HCT116 (cell line): ENCODE measurements at regions not wholly inside any gene's neighbourhood (a gene's known extent, or its start where the extent isn't known, plus 50 kb on each side); places are given as distances from the start of the nearest gene placed in this dataset.

Experiments used
- ATAC-seq: fragments of 200-7000 bp; cut with Tn5 transposase; 2 replicates; pipeline ENCODE4 v1.9.1; 2020; ENCODE audit warnings: mild to moderate bottlenecking, moderate library complexity
- BruUV-seq: library from RNA; stranded (reverse); fragments of 400-500 nt; replicated peaks from 2 replicates; lab custom pipeline; 2021; lab: Mats Ljungman, UMichigan
- CTCF ChIA-PET: fragments of 300-600 bp; sonication (Branson Sonifier 250); formaldehyde crosslinking; loops from one replicate; lab custom pipeline; 2021; ENCODE audit warnings: antibody characterized with exemption; lab: Charles Lee
- POLR2A ChIA-PET: fragments of 300-600, 350-600 bp; sonication (Branson Sonifier 250); formaldehyde crosslinking; loops from one replicate; lab custom pipeline; 2021; ENCODE audit warnings: antibody characterized with exemption; lab: Charles Lee
- RAD21 ChIA-PET, 2 experiments: fragments of 300-600 bp; sonication (Branson Sonifier 250); formaldehyde crosslinking; loops; one replicate each; lab custom pipeline; 2023; ENCODE audit warnings: low total read pairs in 2 of 2; ENCODE audit not compliant: uncharacterized antibody in 2 of 2, unreplicated experiment in 2 of 2, low non-redundant PET in 1 of 2; lab: Charles Lee
- DNase-seq: peaks from one replicate; pipeline ENCODE4 v3.0.0-alpha.2; 2010; ENCODE audit warnings: low read depth, low spot score
- H2AFZ ChIP-seq: fragments of 200-600 bp; shearing (Covaris generic), sonication (generic); 2 replicates; pipeline ENCODE4 v1.6.1; 2017; ENCODE audit warnings: low read depth, mixed run types, mixed read lengths, antibody characterized with exemption, low read length; ENCODE audit not compliant: poor library complexity, severe bottlenecking
- H3K27ac ChIP-seq: 2 replicates; pipeline ENCODE4 v1.5.1; 2012; ENCODE audit warnings: low read depth, low read length
- H3K27me3 ChIP-seq: fragments of 200-600 bp; sonication (generic); 2 replicates; pipeline ENCODE4 v1.6.1; 2016; ENCODE audit warnings: mixed run types, low read length, mixed read lengths; ENCODE audit not compliant: insufficient read depth
- H3K36me3 ChIP-seq, 2 experiments: fragments of 200-500 bp in 1 of 2; fragments of 200-600 bp in 1 of 2; sonication (Bioruptor generic) in 1 of 2; sonication (generic) in 1 of 2; 2 replicates each; pipeline versions ENCODE4 v1.5.1 to v1.6.1; 2014 to 2016; ENCODE audit warnings: low read length in 2 of 2, inconsistent platforms in 1 of 2, mixed read lengths in 1 of 2, mixed run types in 1 of 2; ENCODE audit not compliant: insufficient read depth in 2 of 2, control insufficient read depth in 1 of 2
- H3K4me1 ChIP-seq, 2 experiments: fragments of 200-600 bp in 1 of 2; sonication (generic) in 1 of 2; 2 replicates each; pipeline versions ENCODE4 v1.5.1 to v1.6.1; 2012 to 2017; ENCODE audit warnings: low read length in 2 of 2, inconsistent platforms in 1 of 2, mild to moderate bottlenecking in 1 of 2, mixed read lengths in 1 of 2, mixed run types in 1 of 2, moderate library complexity in 1 of 2; ENCODE audit not compliant: insufficient read depth in 2 of 2, control insufficient read depth in 1 of 2
- H3K4me2 ChIP-seq: fragments of 200-600 bp; sonication (generic); 2 replicates; pipeline ENCODE4 v1.6.1; 2017; ENCODE audit warnings: mixed run types, low read length, mixed read lengths
- H3K4me3 ChIP-seq, 2 experiments: fragments of 200-600 bp in 1 of 2; sonication (generic) in 1 of 2; replicated peaks in 1 of 2; 2 replicates each; pipeline ENCODE4 v1.5.1; 2011 to 2016; ENCODE audit warnings: low read length in 2 of 2, control low read depth in 1 of 2, low read depth in 1 of 2, mild to moderate bottlenecking in 1 of 2, mixed read lengths in 1 of 2, mixed run types in 1 of 2
- H3K79me2 ChIP-seq: fragments of 200-600 bp; sonication (generic); 2 replicates; pipeline ENCODE4 v1.6.1; 2017; ENCODE audit warnings: mild to moderate bottlenecking, mixed run types, low read length, moderate library complexity, mixed read lengths; ENCODE audit not compliant: insufficient read depth
- H3K9ac ChIP-seq: fragments of 200-600 bp; sonication (generic); 2 replicates; pipeline ENCODE4 v1.6.1; 2016; ENCODE audit warnings: low read length, mixed read lengths
- H3K9me2 ChIP-seq: fragments of 200-600 bp; sonication (generic), shearing (Covaris generic); 2 replicates; pipeline ENCODE4 v1.6.1; 2017; ENCODE audit warnings: mixed run types, mild to moderate bottlenecking, moderate library complexity; ENCODE audit not compliant: insufficient read depth
- H3K9me3 ChIP-seq, 2 experiments: fragments of 200-500 bp in 1 of 2; fragments of 200-600 bp in 1 of 2; sonication (Bioruptor generic) in 1 of 2; sonication (generic) in 1 of 2; 2 replicates each; pipeline ENCODE4 v1.6.1; 2014 to 2017; ENCODE audit warnings: low read length in 2 of 2, mixed read lengths in 2 of 2, inconsistent platforms in 1 of 2, low read depth in 1 of 2, mild to moderate bottlenecking in 1 of 2, mixed run types in 1 of 2, moderate library complexity in 1 of 2; ENCODE audit not compliant: control insufficient read depth in 1 of 2, insufficient read depth in 1 of 2
- H4K20me1 ChIP-seq: fragments of 200-600 bp; sonication (generic), shearing (Covaris generic); 2 replicates; pipeline ENCODE4 v1.6.1; 2017; ENCODE audit warnings: mixed run types, mild to moderate bottlenecking, moderate library complexity; ENCODE audit not compliant: insufficient read depth
- CBX3 ChIP-seq: IDR thresholded peaks from 2 replicates; pipeline ENCODE4 v1.6.1; 2012; ENCODE audit warnings: low read depth
- CEBPB ChIP-seq: IDR thresholded peaks from 2 replicates; pipeline ENCODE4 v1.6.1; 2012; ENCODE audit warnings: low read depth
- ELF1 ChIP-seq: IDR thresholded peaks from 2 replicates; pipeline ENCODE4 v1.6.1; 2012; ENCODE audit warnings: low read depth, borderline replicate concordance
- EZH2 ChIP-seq: fragments of 200-600 bp; sonication (generic); IDR thresholded peaks from 2 replicates; pipeline ENCODE4 v1.6.1; 2017; ENCODE audit warnings: antibody characterized with exemption, mixed run types
- POLR2A ChIP-seq: IDR thresholded peaks from 2 replicates; pipeline ENCODE4 v1.7.0; 2011; ENCODE audit warnings: borderline replicate concordance; ENCODE audit not compliant: insufficient read depth, insufficient read length; ENCODE audit errors: extremely low read depth
- RAD21 ChIP-seq: IDR thresholded peaks from 2 replicates; pipeline ENCODE4 v1.6.1; 2012; ENCODE audit warnings: low read depth, mild to moderate bottlenecking
- SIN3A ChIP-seq: IDR thresholded peaks from 2 replicates; pipeline ENCODE4 v1.6.1; 2012; ENCODE audit warnings: low read depth
- TCF7L2 ChIP-seq: IDR thresholded peaks from 2 replicates; pipeline ENCODE4 v1.7.0; 2011; ENCODE audit warnings: borderline replicate concordance, inconsistent platforms; ENCODE audit not compliant: insufficient read depth, insufficient read length; ENCODE audit errors: extremely low read depth
- YY1 ChIP-seq: IDR thresholded peaks from 2 replicates; pipeline ENCODE4 v1.6.1; 2011; ENCODE audit warnings: low read length, low read depth, moderate library complexity, mild to moderate bottlenecking; ENCODE audit not compliant: insufficient replicate concordance; ENCODE audit errors: extremely low read depth
- ZNF274 ChIP-seq: fragments of 200-500 bp; sonication (Bioruptor generic); IDR thresholded peaks from 2 replicates; pipeline ENCODE4 v1.6.1; 2014; ENCODE audit warnings: mild to moderate bottlenecking, low read depth, low read length, inconsistent platforms
- intact Hi-C: fragments of 100-400 bp; cut with micrococcal nuclease; formaldehyde crosslinking; loops from 2 replicates; pipeline ENCODE4 v1.10.0; 2022
- TF ChIP-seq, protein P1 (sequence below): IDR thresholded peaks from 2 replicates; pipeline ENCODE4 v1.6.1; 2012
- TF ChIP-seq, protein P2 (sequence below): IDR thresholded peaks from 2 replicates; pipeline ENCODE4 v1.6.1; 2012
- TF ChIP-seq, protein P3 (sequence below), 3 experiments: fragments of 200-600 bp in 1 of 3; sonication (generic) in 1 of 3; IDR thresholded peaks in 2 of 3; conservative IDR thresholded peaks in 1 of 3; 2 replicates each; pipeline ENCODE4 v1.5.1; 2012 to 2017; ENCODE audit warnings: low read depth in 2 of 3, low read length in 2 of 3, antibody characterized with exemption in 1 of 3, borderline replicate concordance in 1 of 3, control low read depth in 1 of 3, mild to moderate bottlenecking in 1 of 3, mixed read lengths in 1 of 3, mixed run types in 1 of 3, moderate library complexity in 1 of 3; ENCODE audit not compliant: insufficient read depth in 1 of 3
- TF ChIP-seq, protein P4 (sequence below): IDR thresholded peaks from 2 replicates; pipeline ENCODE4 v1.6.1; 2011; ENCODE audit warnings: mild to moderate bottlenecking, low read length, moderate library complexity; ENCODE audit not compliant: insufficient replicate concordance; ENCODE audit errors: extremely low read depth

DNA sequence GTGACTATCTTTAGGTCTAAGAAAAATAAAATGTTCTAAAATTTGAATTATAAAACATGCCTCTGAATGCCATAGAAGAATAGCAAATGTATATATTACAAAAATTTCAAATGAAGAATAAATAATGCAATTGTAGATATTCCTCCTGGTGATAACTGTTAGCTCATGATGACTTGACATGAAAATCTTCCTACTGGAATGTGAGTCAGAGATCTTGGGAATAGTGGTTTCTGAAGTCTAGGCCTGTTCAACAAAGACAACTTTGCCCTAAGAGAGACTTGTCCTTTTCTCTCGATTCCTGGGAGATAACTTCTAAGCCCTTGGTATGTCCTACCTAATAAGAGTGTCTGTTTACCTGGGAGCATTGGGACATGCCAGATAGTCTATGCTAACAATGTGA, 746.3 kb upstream of the RIOK2 start:
- Histone ChIP-seq H3K9me3 (no peaks in the 10 kb centered on the region), H3K36me3 (no peaks in the 10 kb centered on the region), H3K4me1 (no peaks in the 10 kb centered on the region), H3K79me2 (no peaks in the 10 kb centered on the region), H2AFZ (no peak overlapping the region), H3K4me2 (no peak overlapping the region), H3K9me2 (no peaks in the 10 kb centered on the region), H3K27me3 (no peaks in the 10 kb centered on the region), H3K9ac (no peak overlapping the region), H4K20me1 (no peaks in the 10 kb centered on the region)
- ATAC-seq (no peak), DNase-seq (no peak)
- POLR2A ChIA-PET, result no interaction called here
- intact Hi-C loops, result no loop called here
- RAD21 ChIA-PET, result no interaction called here
- no TSS peak for BruUV-seq
- CTCF ChIA-PET, result no interaction called here
- TF ChIP-seq CEBPB (no peak), EZH2 (no peak), SIN3A (no peak), POLR2A (no peak), ZNF274 (no peak), ELF1 (no peak), YY1 (no peak)
- TF ChIP-seq, protein P1, sequence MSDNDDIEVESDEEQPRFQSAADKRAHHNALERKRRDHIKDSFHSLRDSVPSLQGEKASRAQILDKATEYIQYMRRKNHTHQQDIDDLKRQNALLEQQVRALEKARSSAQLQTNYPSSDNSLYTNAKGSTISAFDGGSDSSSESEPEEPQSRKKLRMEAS, result no peak
- TF ChIP-seq, protein P2, sequence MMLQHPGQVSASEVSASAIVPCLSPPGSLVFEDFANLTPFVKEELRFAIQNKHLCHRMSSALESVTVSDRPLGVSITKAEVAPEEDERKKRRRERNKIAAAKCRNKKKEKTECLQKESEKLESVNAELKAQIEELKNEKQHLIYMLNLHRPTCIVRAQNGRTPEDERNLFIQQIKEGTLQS, result no peak
- TF ChIP-seq, all 23 proteins: peak for 0
- Histone ChIP-seq H3K4me3 (no peak overlapping the region), H3K27ac (no peak overlapping the region)

DNA sequence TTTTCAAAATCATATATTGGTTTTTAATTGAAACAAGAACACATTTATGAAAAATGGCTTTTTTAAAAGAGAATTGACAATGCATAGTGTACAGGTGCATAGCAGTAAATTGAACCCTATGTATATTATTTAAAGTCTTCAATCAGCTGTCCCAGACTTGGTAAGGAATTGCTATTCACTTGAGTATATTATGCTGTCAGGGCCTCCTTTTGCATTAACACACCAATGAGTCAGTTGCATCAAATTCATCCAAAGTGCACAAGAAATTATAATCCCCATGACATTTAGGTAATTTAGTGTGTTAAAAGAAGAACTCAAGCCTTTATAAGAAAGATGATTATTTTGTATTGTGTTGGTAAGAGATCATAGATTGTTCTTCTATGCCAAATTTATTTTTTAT, 748.8 kb upstream of the RIOK2 start:
- POLR2A ChIA-PET, result no interaction called here
- H3K27me3 ChIP-seq, result no peaks in the 10 kb centered on the region
- H2AFZ ChIP-seq, result no peak overlapping the region
- H3K4me2 ChIP-seq, result no peak overlapping the region
- H4K20me1 ChIP-seq, result no peaks in the 10 kb centered on the region
- H3K4me3 ChIP-seq, result no peak overlapping the region
- RAD21 ChIA-PET, result no interaction called here
- no peak for DNase-seq
- H3K27ac ChIP-seq, result no peak overlapping the region
- H3K9me2 ChIP-seq, result no peaks in the 10 kb centered on the region
- no peaks in the 10 kb centered on the region for H3K36me3 ChIP-seq
- intact Hi-C loops, result no loop called here
- TF ChIP-seq ZNF274 (no peak), TCF7L2 (no peak), POLR2A (no peak), CBX3 (no peak), YY1 (no peak), RAD21 (no peak)
- TF ChIP-seq, protein P3, sequence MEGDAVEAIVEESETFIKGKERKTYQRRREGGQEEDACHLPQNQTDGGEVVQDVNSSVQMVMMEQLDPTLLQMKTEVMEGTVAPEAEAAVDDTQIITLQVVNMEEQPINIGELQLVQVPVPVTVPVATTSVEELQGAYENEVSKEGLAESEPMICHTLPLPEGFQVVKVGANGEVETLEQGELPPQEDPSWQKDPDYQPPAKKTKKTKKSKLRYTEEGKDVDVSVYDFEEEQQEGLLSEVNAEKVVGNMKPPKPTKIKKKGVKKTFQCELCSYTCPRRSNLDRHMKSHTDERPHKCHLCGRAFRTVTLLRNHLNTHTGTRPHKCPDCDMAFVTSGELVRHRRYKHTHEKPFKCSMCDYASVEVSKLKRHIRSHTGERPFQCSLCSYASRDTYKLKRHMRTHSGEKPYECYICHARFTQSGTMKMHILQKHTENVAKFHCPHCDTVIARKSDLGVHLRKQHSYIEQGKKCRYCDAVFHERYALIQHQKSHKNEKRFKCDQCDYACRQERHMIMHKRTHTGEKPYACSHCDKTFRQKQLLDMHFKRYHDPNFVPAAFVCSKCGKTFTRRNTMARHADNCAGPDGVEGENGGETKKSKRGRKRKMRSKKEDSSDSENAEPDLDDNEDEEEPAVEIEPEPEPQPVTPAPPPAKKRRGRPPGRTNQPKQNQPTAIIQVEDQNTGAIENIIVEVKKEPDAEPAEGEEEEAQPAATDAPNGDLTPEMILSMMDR (IDR thresholded peaks at IDR 0.05 in 2 of 3, conservative IDR thresholded peaks at IDR 0.05 in 1 of 3; ENCODE audit: borderline replicate concordance in 1 of 3, insufficient read depth in 1 of 3, low read depth in 2 of 3, low read length in 2 of 3), result no peak
- TF ChIP-seq, protein P4, sequence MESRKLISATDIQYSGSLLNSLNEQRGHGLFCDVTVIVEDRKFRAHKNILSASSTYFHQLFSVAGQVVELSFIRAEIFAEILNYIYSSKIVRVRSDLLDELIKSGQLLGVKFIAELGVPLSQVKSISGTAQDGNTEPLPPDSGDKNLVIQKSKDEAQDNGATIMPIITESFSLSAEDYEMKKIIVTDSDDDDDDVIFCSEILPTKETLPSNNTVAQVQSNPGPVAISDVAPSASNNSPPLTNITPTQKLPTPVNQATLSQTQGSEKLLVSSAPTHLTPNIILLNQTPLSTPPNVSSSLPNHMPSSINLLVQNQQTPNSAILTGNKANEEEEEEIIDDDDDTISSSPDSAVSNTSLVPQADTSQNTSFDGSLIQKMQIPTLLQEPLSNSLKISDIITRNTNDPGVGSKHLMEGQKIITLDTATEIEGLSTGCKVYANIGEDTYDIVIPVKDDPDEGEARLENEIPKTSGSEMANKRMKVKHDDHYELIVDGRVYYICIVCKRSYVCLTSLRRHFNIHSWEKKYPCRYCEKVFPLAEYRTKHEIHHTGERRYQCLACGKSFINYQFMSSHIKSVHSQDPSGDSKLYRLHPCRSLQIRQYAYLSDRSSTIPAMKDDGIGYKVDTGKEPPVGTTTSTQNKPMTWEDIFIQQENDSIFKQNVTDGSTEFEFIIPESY, result no peak
- no peaks in the 10 kb centered on the region for H3K9me3 ChIP-seq
- ATAC-seq, result no peak
- CTCF ChIA-PET, result no interaction called here
- H3K4me1 ChIP-seq, result no peaks in the 10 kb centered on the region
- no TSS peak for BruUV-seq
- no peak overlapping the region for H3K9ac ChIP-seq
- no peaks in the 10 kb centered on the region for H3K79me2 ChIP-seq
